Stimulated activated CD4-positive, alpha-beta T cell treated with anti-CD3 and anti-CD28 coated beads, Interleukin-12 subunit alpha, Interleukin-12 subunit beta, amount 100 ng/mL, for 24 hours (primary cell): ENCODE measurements at regions not wholly inside any gene's neighbourhood (a gene's known extent, or its start where the extent isn't known, plus 50 kb on each side); places are given as distances from the start of the nearest gene placed in this dataset.

Source experiments
- DNase-seq, 2 experiments: peaks; one replicate each; pipeline ENCODE4 v3.0.0-alpha.2; 2020; ENCODE audit warnings: low read depth in 2 of 2

- DNase-seq = no peak
These were observed 54.5 kb downstream of the ADRA2A start for GRCh38 chr10:111131168-111131799.

- no peak for DNase-seq
These were observed 60.2 kb downstream of the ADRA2A start for GRCh38 chr10:111137007-111137406.

GRCh38 chr10:111137587-111137986, 60.8 kb downstream of the ADRA2A start:
- DNase-seq = no peak

- DNase-seq = no peak
These were observed 61.7 kb downstream of the ADRA2A start for GRCh38 chr10:111138544-111138943.

GRCh38 chr10:111139567-111139966, 62.7 kb downstream of the ADRA2A start:
- no peak for DNase-seq

DNA sequence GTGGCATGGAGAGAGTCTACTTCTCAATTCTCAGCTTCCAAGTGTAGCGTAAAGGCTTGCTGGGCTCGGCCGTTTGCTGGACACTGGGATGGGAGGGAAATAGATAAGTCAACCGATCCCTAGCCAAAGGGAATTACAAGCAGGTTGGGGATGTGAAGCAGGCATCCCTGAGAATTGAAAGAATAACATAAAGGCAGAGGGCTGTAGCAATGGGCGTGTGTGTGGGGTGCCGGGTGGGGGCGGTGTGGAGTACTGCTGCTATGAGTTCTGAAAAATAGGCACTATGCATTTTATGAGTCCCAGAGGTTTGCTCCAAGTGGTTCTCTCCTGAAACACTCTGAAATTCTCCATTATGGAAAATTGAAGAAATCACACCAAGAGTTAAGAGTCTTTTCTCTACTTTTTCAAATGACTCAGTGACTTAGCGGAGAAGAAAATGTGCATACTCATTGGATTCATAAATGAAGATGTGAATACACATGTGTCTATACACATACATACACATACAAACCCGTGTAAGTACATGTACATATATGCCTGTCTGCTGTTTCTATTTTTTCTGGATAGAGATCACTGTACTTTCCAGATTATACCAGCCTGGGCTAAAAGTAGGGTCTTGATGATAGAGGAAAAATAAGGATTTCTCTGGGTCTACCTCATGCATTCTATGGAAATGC, 65.4 kb downstream of the ADRA2A start:
- no peak for DNase-seq

DNA sequence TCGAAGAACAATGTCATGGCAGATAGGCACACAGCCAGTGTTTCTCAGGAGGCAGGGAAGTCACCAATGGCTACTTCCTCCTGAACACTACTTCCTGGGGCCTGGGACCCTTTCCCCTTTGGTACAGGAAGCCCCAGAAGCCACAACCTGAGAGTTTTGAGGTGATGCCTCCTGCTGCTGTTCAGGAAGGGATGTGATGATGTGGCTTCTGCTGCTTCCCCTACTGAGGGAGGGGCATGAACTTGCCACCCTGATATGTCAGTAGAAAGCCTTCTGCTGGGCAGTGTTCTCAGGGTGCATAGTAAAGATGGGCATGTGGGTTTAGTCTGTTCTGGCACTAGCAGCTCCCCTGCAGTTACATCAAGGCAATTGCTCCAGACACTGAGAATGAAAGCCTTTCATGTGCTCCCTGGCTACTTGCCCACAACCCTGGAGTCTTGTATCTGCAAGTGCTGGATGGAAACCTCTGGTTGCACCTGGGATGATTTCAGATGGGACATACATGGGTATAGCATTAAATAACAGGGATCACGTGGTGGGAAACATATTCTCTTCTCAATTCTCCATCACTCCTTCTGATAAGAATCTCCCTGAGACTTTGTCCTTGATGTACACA, 69.3 kb downstream of the ADRA2A start:
- DNase-seq = no peak

- DNase-seq = no peak
These were observed 71.2 kb downstream of the ADRA2A start for GRCh38 chr10:111148025-111148424.

- no peak for DNase-seq
These were observed 71.6 kb downstream of the ADRA2A start for GRCh38 chr10:111148440-111148839.

GRCh38 chr10:111150691-111151090, 73.9 kb downstream of the ADRA2A start:
- no peak for DNase-seq

- DNase-seq = no peak
These were observed 74.9 kb downstream of the ADRA2A start for GRCh38 chr10:111151595-111152307.

DNA sequence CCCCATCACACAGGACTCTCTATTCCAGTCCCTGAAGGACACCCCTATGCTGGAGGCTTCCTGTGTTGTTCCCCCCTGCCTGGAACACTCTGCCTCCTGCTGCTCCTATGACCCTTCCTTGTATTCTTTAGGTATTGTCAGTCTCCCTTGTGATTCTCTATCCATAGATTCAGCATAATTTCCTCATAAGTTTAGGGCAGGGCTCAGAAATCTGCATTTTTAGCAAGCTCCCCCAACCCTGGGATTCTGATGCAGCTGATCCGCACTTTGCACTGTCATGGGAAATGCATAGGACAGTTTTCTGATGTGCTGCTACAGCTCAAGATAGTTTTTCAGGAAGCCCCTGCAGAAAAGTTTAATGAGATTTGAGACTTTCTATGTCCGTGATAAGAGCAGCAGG, 79.9 kb downstream of the ADRA2A start:
- no peak for DNase-seq

GRCh38 chr10:111158595-111158994, 81.8 kb downstream of the ADRA2A start:
- DNase-seq = no peak

DNA sequence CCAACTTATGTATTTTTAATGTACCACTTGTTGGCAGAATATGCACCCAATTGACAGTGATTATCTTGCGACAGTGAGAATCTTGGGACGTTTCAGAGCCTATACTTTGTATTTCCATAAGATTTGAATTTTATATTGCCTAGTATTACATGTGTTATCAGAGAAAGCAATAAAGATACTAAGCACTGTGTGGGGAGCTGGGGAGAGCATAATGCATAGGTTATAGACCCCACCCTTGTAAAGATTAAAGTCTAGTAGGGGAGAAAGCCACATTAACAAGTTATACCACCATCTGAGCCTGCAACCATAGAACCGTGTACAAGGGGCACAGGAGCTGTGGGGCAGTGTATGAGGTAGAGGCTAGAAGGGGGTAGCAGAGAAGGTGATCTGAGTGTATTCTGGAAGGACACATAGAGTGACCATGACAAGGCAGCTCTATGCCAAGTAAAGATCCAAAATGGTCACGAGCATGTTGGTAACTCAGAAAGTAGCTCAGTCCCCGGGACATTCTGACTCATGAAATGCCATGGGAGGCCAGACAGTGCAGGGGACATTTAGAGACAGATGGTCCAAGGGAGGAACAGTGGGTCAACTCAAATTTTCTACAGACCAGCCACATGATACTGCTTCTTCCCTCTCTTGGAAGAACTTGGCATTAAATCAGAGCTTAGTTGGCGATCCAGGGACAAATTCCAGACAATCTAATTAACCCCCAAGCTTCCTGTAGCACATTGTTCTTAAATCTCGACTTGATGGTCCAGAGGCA, 84.5 kb downstream of the ADRA2A start:
- DNase-seq = no peak

DNA sequence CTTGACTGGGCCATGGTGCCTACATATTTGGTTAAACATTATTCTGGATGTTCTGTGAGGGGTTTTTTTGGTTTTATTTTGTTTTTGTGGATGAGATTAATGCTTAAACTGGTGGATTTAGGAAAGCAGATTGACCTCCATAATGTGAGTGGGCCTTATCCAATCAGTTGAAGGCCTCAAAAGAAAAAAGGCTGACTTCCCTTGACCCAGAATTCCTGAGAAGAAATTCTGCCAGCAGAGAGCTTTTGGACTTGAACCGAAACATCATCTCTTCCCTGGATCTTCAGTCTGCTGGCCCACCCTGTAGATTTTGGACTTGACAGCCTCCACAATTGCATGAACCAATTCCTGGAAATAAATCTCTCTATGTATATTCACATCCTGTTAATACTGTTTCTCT, 94.4 kb downstream of the ADRA2A start:
- no peak for DNase-seq

DNA sequence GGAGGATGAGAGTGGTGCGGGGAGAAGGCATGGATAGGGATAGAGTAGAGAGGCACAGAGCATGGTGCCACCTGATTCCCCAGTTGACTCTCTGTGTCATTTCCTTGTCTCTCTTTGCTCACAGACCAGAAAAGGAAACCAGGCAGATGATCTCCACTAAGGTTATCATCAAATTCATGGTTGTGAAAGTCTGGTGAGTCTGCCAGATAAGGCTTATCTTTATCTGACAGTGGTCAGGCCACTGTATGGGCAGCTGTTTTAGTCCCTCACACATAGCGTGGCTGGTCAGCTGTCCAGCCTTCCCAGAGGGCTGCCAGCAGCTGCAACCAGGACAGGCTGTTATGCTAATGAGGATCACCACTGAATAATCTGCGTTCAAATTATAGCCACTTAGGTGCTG, 99.0 kb downstream of the ADRA2A start:
- DNase-seq = no peak

DNA sequence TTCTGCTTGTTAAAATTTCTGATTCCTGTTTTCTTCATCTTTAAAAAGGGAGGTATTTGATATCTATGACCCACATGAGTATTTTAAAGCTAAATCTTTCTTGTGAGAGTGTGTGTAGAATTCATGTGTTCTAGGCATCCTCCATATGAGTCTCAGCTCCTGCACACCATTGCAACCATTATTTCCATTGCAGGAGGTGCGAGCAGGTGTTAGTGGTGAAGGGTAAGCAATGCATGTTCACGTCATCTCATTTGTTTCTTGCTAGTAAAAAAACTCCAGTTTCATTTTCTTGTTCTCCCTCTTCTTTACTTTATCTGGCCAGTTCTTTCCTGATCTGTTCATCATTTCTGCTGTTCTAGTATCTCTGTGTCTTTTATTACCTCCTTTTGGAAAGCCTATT, 100.5 kb downstream of the ADRA2A start:
- no peak for DNase-seq

GRCh38 chr10:111179514-111179913, 102.7 kb downstream of the ADRA2A start:
- DNase-seq = no peak

GRCh38 chr10:111186358-111186757, 109.5 kb downstream of the ADRA2A start:
- DNase-seq = no peak

- DNase-seq = no peak
These were observed 110.3 kb downstream of the ADRA2A start for GRCh38 chr10:111187096-111187495.

DNA sequence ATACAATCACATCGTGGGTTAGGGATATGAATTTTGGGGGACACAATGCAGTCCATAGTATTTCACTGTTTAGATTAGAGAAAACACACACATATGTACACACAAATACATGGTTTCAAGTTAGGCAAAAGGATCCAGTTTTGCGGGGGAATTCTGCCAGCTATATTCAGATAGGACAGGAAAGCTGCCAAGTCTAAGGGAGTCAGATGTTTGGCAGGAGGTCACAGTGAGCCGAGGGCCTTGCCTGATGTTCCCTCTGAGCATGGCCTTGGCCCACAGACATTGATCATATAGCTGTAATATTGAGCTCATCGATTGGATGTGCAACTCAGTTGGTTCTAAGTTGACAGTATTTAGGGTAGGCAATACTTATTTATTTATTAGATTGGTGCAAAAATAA, 122.8 kb downstream of the ADRA2A start:
- no peak for DNase-seq
